ENCODE measurements at regions not wholly inside any gene's neighbourhood (a gene's known extent, or its start where the extent isn't known, plus 50 kb on each side); places are given as distances from the start of the nearest gene placed in this dataset.
A peak's percentile ranks its signal among the peaks of the same experiment; 100 is the strongest.

- DNase-seq: no peak
Observed at GRCh38 chr20:24718277-24718676, 230.8 kb upstream of the CST7 start.

GRCh38 chr20:24718696-24719095 is 230.4 kb upstream of the CST7 start:
- peak; percentile 86 for DNase-seq

GRCh38 chr20:24720957-24721356 is 228.1 kb upstream of the CST7 start:
- peak; percentile 93 for DNase-seq

GRCh38 chr20:24721891-24722568 is 227.0 kb upstream of the CST7 start:
- peak; percentile 80 for DNase-seq

- DNase-seq: no peak
Observed at GRCh38 chr20:24722586-24722985, 226.5 kb upstream of the CST7 start.

- no peak for DNase-seq
Observed at GRCh38 chr20:24723186-24723585, 225.9 kb upstream of the CST7 start.

- no peak for DNase-seq
Observed at GRCh38 chr20:24723647-24724352, 225.3 kb upstream of the CST7 start.

- DNase-seq: no peak
Observed at GRCh38 chr20:24724982-24725533, 224.0 kb upstream of the CST7 start.

GRCh38 chr20:24727795-24728194 is 221.3 kb upstream of the CST7 start:
- DNase-seq: no peak

GRCh38 chr20:24729896-24730605 is 219.0 kb upstream of the CST7 start:
- DNase-seq: no peak

GRCh38 chr20:24730750-24731149 is 218.3 kb upstream of the CST7 start:
- DNase-seq: no peak

- DNase-seq: no peak
Observed at GRCh38 chr20:24731312-24731711, 217.8 kb upstream of the CST7 start.

GRCh38 chr20:24732076-24732475 is 217.0 kb upstream of the CST7 start:
- no peak for DNase-seq

- DNase-seq: no peak
Observed at GRCh38 chr20:24732599-24732998, 216.5 kb upstream of the CST7 start.

- no peak for DNase-seq
Observed at GRCh38 chr20:24733416-24733815, 215.7 kb upstream of the CST7 start.

GRCh38 chr20:24734139-24734538 is 214.9 kb upstream of the CST7 start:
- DNase-seq: no peak

GRCh38 chr20:24735263-24735662 is 213.8 kb upstream of the CST7 start:
- DNase-seq: no peak

GRCh38 chr20:24736131-24736843 is 212.8 kb upstream of the CST7 start:
- no peak for DNase-seq

GRCh38 chr20:24736844-24737211 is 212.2 kb upstream of the CST7 start:
- DNase-seq: no peak

- no peak for DNase-seq
Observed at GRCh38 chr20:24737212-24737850, 211.7 kb upstream of the CST7 start.

- no peak for DNase-seq
Observed at GRCh38 chr20:24738058-24738775, 210.9 kb upstream of the CST7 start.
